ENCODE measurements at regions not wholly inside any gene's neighbourhood (a gene's known extent, or its start where the extent isn't known, plus 50 kb on each side); places are given as distances from the start of the nearest gene placed in this dataset.

- Histone ChIP-seq H3K4me3 (ENCODE audit: low read depth, low read length, poor library complexity, severe bottlenecking) (no peak overlapping the region), H3K9ac (ENCODE audit: low read length) (no peak overlapping the region), H3K9me3 (ENCODE audit: low read length) (no peaks in the 10 kb centered on the region), H3K27ac (ENCODE audit: low read depth, low read length, poor library complexity, severe bottlenecking) (no peak overlapping the region), H3K4me1 (ENCODE audit: insufficient read depth, low read length, severe bottlenecking) (no peaks in the 10 kb centered on the region), H3K79me2 (ENCODE audit: insufficient read depth, low read length) (no peaks in the 10 kb centered on the region), H3K27me3 (ENCODE audit: insufficient read depth, low read length) (no peaks in the 10 kb centered on the region), H2AFZ (ENCODE audit: low read length) (no peak overlapping the region), H3K9me2 (ENCODE audit: low read depth, low read length) (no peaks in the 10 kb centered on the region), H3K36me3 (ENCODE audit: insufficient read depth, low read length) (no peaks in the 10 kb centered on the region), H4K20me1 (ENCODE audit: insufficient read depth, low read length) (no peaks in the 10 kb centered on the region), H3K4me2 (ENCODE audit: low read length) (no peak overlapping the region), H3F3A (ENCODE audit: insufficient read depth, low read length) (no peaks in the 10 kb centered on the region)
- TF ChIP-seq EZH2 (IDR thresholded peaks at IDR 0.05; ENCODE audit: borderline replicate concordance, low read length): no peak
- TF ChIP-seq, protein P1, sequence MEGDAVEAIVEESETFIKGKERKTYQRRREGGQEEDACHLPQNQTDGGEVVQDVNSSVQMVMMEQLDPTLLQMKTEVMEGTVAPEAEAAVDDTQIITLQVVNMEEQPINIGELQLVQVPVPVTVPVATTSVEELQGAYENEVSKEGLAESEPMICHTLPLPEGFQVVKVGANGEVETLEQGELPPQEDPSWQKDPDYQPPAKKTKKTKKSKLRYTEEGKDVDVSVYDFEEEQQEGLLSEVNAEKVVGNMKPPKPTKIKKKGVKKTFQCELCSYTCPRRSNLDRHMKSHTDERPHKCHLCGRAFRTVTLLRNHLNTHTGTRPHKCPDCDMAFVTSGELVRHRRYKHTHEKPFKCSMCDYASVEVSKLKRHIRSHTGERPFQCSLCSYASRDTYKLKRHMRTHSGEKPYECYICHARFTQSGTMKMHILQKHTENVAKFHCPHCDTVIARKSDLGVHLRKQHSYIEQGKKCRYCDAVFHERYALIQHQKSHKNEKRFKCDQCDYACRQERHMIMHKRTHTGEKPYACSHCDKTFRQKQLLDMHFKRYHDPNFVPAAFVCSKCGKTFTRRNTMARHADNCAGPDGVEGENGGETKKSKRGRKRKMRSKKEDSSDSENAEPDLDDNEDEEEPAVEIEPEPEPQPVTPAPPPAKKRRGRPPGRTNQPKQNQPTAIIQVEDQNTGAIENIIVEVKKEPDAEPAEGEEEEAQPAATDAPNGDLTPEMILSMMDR (IDR thresholded peaks at IDR 0.05; ENCODE audit: low read length): peak; percentile 78
Measured at GRCh38 chr11:60634126-60634525, 65.3 kb upstream of the MS4A8 start.

GRCh38 chr11:60641940-60642339 is 57.5 kb upstream of the MS4A8 start:
- Histone ChIP-seq H3K27ac (ENCODE audit: low read depth, low read length, poor library complexity, severe bottlenecking) (no peak overlapping the region), H3K36me3 (ENCODE audit: insufficient read depth, low read length) (no peaks in the 10 kb centered on the region), H3F3A (ENCODE audit: insufficient read depth, low read length) (no peaks in the 10 kb centered on the region), H3K4me3 (ENCODE audit: low read depth, low read length, poor library complexity, severe bottlenecking) (no peak overlapping the region), H3K9me2 (ENCODE audit: low read depth, low read length) (no peaks in the 10 kb centered on the region), H3K4me1 (ENCODE audit: insufficient read depth, low read length, severe bottlenecking) (no peaks in the 10 kb centered on the region), H3K9ac (ENCODE audit: low read length) (no peak overlapping the region), H2AFZ (ENCODE audit: low read length) (no peak overlapping the region), H3K79me2 (ENCODE audit: insufficient read depth, low read length) (no peaks in the 10 kb centered on the region), H3K27me3 (ENCODE audit: insufficient read depth, low read length) (no peaks in the 10 kb centered on the region), H3K9me3 (ENCODE audit: low read length) (no peaks in the 10 kb centered on the region), H4K20me1 (ENCODE audit: insufficient read depth, low read length) (no peaks in the 10 kb centered on the region), H3K4me2 (ENCODE audit: low read length) (no peak overlapping the region)
- TF ChIP-seq EZH2 (IDR thresholded peaks at IDR 0.05; ENCODE audit: borderline replicate concordance, low read length): no peak
- TF ChIP-seq, protein P1 (IDR thresholded peaks at IDR 0.05; ENCODE audit: low read length): no peak

DNA sequence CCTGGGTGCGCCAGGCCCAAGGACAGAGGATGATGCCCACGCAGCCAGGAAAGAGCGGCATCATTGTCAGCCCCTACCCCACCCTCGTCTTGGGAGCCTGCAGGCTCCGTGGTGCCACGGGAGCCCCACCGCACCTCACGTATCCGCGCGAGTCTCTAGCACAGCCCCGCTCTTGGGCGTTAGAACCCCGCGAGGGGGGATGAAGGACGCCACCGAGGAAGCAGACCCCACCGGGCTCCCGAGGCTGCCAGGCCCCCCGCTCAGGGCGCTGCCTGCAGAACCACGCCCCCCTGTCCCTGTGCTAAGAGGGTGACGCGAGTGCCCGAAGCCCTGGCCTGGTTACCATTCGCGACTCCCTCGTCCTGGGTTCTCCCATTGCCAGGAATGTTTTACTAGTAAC is 52.3 kb upstream of the MS4A8 start:
- no peaks in the 10 kb centered on the region for H3F3A ChIP-seq (ENCODE audit: insufficient read depth, low read length)
- no peak overlapping the region for H2AFZ ChIP-seq (ENCODE audit: low read length)
- no peak overlapping the region for H3K4me2 ChIP-seq (ENCODE audit: low read length)
- H3K79me2 ChIP-seq (ENCODE audit: insufficient read depth, low read length): no peaks in the 10 kb centered on the region
- no peaks in the 10 kb centered on the region for H3K27me3 ChIP-seq (ENCODE audit: insufficient read depth, low read length)
- H3K9me3 ChIP-seq (ENCODE audit: low read length): 0 out of 2 replicates have a peak, but pooled peaks cover 4% of the 10 kb centered on the region
- no peak overlapping the region for H3K27ac ChIP-seq (ENCODE audit: low read depth, low read length, poor library complexity, severe bottlenecking)
- no peak overlapping the region for H3K4me3 ChIP-seq (ENCODE audit: low read depth, low read length, poor library complexity, severe bottlenecking)
- no peak for TF ChIP-seq EZH2 (IDR thresholded peaks at IDR 0.05; ENCODE audit: borderline replicate concordance, low read length)
- TF ChIP-seq, protein P1 (IDR thresholded peaks at IDR 0.05; ENCODE audit: low read length): no peak
- no peaks in the 10 kb centered on the region for H3K9me2 ChIP-seq (ENCODE audit: low read depth, low read length)
- H4K20me1 ChIP-seq (ENCODE audit: insufficient read depth, low read length): no peaks in the 10 kb centered on the region
- no peaks in the 10 kb centered on the region for H3K4me1 ChIP-seq (ENCODE audit: insufficient read depth, low read length, severe bottlenecking)
- no peaks in the 10 kb centered on the region for H3K36me3 ChIP-seq (ENCODE audit: insufficient read depth, low read length)
- H3K9ac ChIP-seq (ENCODE audit: low read length): no peak overlapping the region
